CD4-positive, alpha-beta T cell treated with Interferon gamma for 1 hour (primary cell): ENCODE measurements at regions not wholly inside any gene's neighbourhood (a gene's known extent, or its start where the extent isn't known, plus 50 kb on each side); places are given as distances from the start of the nearest gene placed in this dataset.

Experiments
- DNase-seq: peaks from one replicate; pipeline ENCODE4 v3.0.0-alpha.2; 2020

GRCh38 chr22:49638001-49638400, 189.7 kb downstream of the BRD1 start:
- DNase-seq: no peak

- no peak for DNase-seq
These were observed 190.4 kb downstream of the BRD1 start for GRCh38 chr22:49637255-49637760.

- DNase-seq: no peak
These were observed 191.0 kb downstream of the BRD1 start for GRCh38 chr22:49636649-49637048.

GRCh38 chr22:49636214-49636613, 191.5 kb downstream of the BRD1 start:
- DNase-seq: no peak

GRCh38 chr22:49634006-49634772, 193.5 kb downstream of the BRD1 start:
- DNase-seq: no peak

GRCh38 chr22:49633010-49633324, 194.7 kb downstream of the BRD1 start:
- DNase-seq: no peak

GRCh38 chr22:49632199-49633009, 195.3 kb downstream of the BRD1 start:
- DNase-seq: no peak

GRCh38 chr22:49630448-49630946, 197.2 kb downstream of the BRD1 start:
- no peak for DNase-seq

GRCh38 chr22:49629586-49630447, 197.9 kb downstream of the BRD1 start:
- no peak for DNase-seq

GRCh38 chr22:49629261-49629570, 198.5 kb downstream of the BRD1 start:
- no peak for DNase-seq

- no peak for DNase-seq
These were observed 199.0 kb downstream of the BRD1 start for GRCh38 chr22:49628391-49629260.

- DNase-seq: no peak
These were observed 200.2 kb downstream of the BRD1 start for GRCh38 chr22:49627217-49628181.

- DNase-seq: no peak
These were observed 201.1 kb downstream of the BRD1 start for GRCh38 chr22:49626361-49627216.

- no peak for DNase-seq
These were observed 203.1 kb downstream of the BRD1 start for GRCh38 chr22:49624421-49625177.

GRCh38 chr22:49623715-49624114, 204.0 kb downstream of the BRD1 start:
- no peak for DNase-seq

- DNase-seq: no peak
These were observed 204.5 kb downstream of the BRD1 start for GRCh38 chr22:49623176-49623575.

GRCh38 chr22:49622241-49623105, 205.2 kb downstream of the BRD1 start:
- no peak for DNase-seq

GRCh38 chr22:49621601-49622210, 206.0 kb downstream of the BRD1 start:
- DNase-seq: no peak
